Activated effector memory CD4-positive, alpha-beta T cell treated with Interleukin-2 at 50 U/mL for 16 hours (primary cell): ENCODE measurements at regions not wholly inside any gene's neighbourhood (a gene's known extent, or its start where the extent isn't known, plus 50 kb on each side); places are given as distances from the start of the nearest gene placed in this dataset.
"Not testable (repeated sequence)": the region's sequence is repeated elsewhere in the genome, so short reads cannot be mapped to it uniquely, and the experiment has no call there.

Experiments used
- DNase-seq: peaks from one replicate; pipeline ENCODE4 v3.0.0-alpha.2; 2020

DNA sequence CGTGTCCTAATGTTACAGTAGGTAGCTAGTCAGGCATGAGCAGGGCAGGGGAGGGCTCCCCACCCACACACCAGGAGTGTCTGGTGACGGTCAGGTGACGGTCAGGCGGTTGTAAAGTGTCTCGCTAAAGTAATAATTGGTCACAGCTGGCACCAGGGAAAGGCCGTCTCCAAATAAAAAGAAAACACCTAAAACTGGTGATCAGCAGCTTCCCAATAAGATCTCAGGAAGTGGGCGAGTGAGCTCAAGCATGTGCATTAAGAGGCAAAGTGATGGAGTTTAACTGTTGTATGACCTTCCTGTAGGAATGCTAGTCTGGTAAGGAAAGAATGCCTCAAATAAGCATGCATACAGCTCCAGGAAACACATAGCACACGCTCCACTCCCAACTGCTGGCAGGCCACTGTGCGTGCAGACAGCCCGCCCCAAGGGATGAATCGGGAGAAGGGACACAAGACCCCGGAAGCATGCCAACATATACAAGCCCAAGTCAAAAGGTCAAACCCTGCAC lies 177.1 kb downstream of the RNF144A start:
- DNase-seq: no peak

DNA sequence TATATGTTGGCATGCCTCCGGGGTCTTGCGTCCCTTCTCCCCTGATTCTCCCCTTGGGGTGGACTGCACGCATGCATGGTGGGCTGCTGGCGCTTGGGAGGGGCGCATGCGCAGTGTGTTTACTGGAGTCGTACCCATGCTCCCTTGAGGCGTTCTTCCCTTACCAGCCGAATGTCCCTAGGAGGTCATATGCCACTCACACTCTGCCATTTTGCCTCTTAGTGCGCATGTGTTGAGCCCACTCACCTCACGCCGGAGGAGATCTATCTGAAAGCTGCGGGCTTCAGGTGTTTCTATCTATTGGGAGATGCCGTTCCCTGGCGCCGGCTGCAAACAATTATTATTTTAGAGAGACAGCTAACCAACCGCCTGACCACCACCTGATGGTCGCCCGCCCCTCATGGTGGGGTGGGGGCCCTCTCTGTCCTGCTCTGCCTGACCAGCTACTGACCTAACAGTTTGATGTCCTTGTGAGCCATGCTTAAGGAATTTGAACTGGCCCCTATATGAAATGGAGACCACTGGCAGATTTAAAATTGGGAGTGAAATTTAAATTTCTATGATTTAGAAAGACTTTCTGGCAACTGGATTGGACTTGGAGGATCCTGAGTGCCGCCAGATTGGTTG lies 179.6 kb downstream of the RNF144A start:
- no peak for DNase-seq

GRCh38 chr2:7097353-7097895 lies 180.2 kb downstream of the RNF144A start:
- peak; percentile 54 for DNase-seq

GRCh38 chr2:7098816-7099215 lies 181.6 kb downstream of the RNF144A start:
- DNase-seq: no peak

- DNase-seq: not testable (repeated sequence)
Measured at GRCh38 chr2:7099687-7100086, 182.5 kb downstream of the RNF144A start.

DNA sequence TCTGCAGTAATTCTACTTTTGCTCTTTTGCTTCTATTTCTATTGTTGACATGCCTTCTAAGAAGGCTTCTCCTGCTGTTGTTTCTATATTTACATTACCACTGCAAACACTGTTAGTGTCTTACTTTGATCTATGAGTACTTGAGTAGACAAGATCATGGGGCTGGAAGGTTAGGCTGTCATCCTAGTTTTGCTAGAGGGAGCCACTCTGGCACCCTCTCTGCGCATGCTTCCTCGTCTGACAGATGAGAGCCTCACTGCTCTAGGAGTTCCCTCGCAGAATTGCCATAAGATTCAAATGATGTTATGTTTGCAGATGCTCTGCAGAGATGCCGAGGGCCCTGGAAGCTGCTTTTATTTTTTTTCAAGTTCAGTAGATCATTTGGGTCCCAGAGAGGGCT lies 185.6 kb downstream of the RNF144A start:
- DNase-seq: no peak

- DNase-seq: no peak
Measured at GRCh38 chr2:7108792-7109532, 191.8 kb downstream of the RNF144A start.

DNA sequence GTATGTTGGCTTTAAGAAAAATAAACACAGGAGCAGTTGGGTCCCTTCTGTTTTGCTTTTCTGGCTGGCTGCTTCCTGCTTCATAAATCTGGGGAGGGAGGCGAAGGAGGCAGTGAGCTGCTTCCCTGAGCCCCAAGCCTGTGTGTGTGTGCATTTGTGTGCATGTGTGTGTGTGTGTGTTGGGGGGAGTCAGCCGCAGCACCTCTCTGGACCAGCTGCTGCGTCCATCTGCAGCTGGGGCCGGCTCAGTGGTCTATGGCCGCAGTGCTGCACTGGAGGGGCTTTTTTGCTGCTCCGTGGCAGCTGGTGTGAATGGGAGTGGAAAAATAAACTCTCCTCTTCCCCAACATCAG lies 192.3 kb downstream of the RNF144A start:
- no peak for DNase-seq

DNA sequence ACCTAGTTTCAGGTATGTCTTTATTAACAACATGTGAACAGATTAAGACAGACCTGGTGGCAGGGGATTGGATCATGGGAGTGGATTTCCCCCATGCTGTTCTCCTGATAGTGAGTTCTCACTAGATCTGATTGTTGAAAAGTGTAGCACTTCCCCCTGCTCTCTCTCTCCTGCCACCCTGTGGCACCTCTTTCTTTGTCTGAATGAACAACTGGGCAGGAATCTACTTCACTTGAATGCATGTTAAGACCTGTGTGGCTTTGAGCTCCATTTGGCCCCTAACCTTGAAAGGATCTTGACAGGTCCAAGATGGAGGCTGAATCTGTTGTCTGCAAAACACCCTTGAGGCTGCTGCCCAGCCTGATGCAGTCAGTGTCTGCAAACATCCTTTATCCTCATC lies 194.4 kb downstream of the RNF144A start:
- DNase-seq: no peak

DNA sequence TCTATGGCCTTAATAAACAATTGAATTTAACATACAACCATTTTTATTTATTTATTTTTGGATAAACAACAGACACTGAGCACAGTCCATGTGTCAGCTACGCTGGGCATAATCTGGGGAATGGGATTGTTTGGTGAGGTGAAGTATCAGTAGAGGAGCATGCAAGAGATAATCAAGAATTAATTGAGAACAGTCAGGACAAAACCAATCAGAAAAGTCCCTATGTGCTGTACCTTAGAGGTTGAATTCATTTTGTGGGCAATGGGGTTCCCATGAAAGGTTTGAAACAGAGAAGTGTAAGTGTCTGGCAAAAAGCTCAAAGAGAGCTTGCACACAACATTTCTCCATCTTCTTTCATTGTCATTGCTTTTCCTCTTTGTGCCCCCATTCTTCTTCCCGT lies 198.2 kb downstream of the RNF144A start:
- no peak for DNase-seq

DNA sequence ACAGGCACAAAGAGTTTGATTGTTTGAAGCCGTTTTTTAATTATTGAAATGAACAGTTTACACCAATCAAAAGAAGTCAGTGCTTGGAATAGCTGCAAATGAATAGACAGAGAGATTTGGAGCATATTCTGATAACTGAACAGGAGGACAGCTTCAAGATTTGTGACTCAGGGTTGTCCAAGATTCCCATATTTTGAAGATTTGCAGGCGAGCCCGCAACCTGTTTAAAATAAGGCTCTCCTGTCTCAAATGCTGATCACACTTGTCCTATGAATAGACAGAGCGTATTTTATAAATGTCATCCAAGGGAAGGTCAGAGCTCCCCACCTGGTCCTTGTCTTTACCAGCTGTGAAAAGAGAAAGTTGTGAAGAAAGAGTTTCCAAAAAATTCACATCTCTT lies 198.7 kb downstream of the RNF144A start:
- DNase-seq: no peak

DNA sequence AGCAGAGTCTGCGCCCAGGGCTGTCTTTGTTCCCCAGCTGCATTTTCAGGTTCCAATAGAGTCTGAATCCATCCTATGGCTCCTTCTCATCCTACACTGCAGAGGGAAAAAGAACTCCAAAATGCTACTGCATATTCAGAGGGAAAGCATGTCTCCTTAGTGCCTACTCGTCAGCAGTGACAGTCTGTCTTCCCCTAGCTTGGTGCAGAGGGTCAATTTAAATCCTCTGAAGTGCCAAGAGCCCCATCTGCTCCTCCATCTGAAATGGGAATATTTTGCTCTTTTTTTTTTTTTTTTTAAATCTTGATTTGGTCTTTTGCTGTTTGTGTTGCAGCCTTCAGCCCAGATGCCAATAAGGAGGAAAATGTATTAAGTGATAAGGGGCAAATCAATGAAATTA lies 199.3 kb downstream of the RNF144A start:
- no peak for DNase-seq

DNA sequence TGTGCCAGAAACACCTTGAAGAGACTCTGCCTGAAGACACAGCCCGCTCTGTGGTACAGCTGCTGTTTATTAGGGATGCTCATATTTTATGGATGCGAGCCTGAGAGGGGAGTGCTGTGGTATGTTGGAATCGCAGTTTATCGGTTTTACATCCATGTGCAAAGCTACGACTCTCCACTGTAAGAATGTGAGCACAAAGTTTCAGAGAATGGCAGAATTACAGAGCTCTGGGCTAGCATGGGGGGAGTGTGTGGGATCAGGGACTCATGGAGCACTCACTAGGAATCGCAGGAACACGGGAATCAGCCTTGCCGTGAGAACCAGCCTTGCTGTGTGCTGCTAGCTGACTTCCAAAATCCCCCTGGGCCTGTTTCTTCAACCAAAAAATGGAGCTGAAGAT lies 199.9 kb downstream of the RNF144A start:
- DNase-seq: no peak

DNA sequence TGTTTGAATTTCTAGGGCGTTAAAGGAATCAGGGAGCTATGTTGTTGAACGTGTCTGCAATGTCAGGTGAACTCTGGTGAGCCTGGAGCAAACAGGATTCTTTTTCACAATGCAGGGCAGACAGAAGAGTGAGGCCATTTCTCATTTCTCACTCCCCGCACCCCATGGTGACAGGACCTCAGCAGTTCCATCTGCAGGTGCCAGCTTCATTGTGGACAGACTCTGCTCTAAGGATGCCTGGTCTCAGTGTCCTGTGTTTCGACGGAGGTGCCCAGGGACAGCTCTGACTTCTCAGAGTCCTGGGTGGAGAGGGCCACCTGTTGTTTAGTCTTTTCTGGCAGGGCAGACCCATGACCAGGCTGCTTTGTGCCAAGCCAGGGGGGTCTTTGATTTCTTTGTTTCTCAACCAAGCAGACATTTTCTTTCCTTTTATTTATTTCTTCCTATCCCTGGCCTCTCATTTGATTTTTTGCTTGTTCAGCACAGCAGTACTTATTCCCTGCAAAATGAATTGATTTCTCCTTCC lies 201.5 kb downstream of the RNF144A start:
- DNase-seq: no peak

GRCh38 chr2:7119132-7119835 lies 202.1 kb downstream of the RNF144A start:
- no peak for DNase-seq

DNA sequence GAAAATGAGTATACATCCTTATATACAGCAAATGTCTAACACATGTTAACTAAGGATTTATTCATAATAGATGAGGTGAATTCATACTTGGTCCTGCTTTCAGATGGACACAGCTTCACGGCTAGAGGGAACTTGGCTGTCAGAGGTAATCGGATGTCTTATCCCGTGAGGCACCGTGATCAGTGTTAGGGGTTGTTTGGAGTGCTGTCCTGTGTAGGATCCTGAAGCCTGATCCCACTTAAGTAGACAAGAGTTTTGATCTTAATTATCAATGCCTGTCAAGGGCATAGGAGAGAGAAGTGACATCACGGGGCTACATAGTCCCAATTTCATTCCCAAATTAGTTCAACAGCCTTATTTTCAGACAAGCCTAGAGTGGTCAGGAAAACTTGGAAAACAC lies 204.6 kb downstream of the RNF144A start:
- no peak for DNase-seq

DNA sequence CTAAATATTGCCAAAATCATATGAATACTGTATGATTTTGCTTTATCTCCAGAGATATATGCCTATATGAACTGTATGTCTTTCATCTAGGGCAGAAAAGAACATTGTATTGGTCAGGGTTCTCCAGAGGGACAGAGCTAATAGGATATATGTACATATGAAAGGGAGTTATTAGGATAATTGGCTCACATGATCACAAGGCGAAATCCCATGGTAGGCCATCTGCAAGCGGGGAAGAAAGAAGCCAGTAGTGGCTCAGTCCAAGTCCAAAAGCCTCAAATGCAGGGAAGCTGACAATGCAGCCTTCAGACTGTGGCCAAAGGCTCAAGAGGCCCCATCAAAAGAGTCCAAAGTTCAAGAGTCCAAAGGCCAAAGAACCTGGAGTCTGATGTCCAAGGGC lies 209.9 kb downstream of the RNF144A start:
- DNase-seq: no peak

DNA sequence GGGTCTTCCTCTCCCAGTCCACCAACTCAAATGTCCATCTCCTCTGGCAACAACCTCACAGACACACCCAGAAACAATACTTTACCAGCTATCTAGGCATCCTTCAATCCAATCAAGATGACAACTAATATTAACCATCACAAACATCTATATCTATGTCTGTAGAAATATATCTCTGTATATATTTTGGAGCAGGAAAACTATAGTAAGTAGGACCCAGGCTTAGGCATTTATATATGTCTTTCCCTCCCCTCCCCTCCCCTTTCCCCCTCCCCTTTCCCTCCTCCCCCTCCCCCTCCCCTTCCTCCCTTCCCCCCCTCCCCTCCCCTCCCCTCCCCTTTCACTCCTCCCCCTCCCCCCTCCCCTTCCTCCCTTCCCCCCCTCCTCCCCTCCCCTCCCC lies 210.5 kb downstream of the RNF144A start:
- no peak for DNase-seq

DNA sequence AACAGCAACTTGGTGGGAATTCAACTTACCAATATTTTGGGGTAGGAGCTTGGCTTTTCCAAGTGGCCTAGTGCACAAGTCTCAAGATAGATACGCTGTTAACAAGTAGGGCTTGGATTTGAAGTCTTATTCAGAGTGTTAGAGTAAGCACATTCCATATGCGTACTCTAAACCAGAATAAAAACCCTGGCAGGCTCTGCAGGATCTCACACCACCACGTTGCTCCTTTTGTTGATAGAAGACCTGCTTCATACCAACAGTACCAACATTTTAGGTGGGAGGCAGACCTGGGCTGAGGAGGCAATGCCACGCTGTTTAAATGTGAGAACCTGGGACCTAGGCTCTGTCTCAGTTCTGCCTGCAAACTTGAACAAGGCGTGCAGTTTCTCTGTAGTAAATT lies 214.0 kb downstream of the RNF144A start:
- no peak for DNase-seq

DNA sequence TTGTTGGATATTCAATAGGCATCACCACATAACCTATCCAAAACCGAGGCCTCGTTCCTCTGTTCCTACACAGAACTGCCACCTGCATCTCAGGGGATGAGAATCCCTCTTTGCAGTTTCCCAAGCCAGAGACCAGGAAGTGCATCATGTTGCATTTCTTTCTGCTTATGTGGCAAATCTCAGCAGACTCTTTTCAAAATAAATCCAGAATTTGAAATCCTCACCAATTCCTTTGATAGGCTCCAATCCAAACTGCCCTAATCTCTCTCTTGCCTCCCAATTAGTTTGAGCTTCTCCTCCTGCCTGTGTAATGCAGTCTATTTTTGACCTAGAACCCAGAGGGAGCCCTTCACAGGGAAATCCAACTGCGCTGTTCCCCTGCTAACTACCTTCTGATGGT lies 215.5 kb downstream of the RNF144A start:
- DNase-seq: no peak

GRCh38 chr2:7133521-7133920 lies 216.3 kb downstream of the RNF144A start:
- no peak for DNase-seq

DNA sequence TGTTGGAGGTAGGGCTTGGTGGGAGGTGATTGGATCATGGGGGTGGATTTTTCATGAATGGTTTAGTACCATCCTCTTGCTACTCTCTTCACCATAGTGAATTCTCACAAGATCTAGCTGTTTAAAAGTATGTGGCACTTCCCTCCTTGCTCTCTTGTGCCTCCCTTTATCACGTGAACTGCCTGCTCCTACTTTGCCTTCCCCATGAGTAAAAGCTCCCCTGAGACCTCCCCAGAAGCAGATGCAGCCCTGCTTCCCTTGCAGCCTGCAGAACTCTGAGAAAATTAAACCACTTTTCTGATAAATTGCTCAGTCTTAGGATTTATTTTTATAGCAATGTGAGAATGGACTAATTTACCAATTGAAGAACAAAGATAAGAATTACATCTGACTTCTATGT lies 223.1 kb downstream of the RNF144A start:
- no peak for DNase-seq

- DNase-seq: no peak
Measured at GRCh38 chr2:7145707-7146106, 228.5 kb downstream of the RNF144A start.

- no peak for DNase-seq
Measured at GRCh38 chr2:7146151-7146550, 228.9 kb downstream of the RNF144A start.
